ENCODE measurements at regions not wholly inside any gene's neighbourhood (a gene's known extent, or its start where the extent isn't known, plus 50 kb on each side); places are given as distances from the start of the nearest gene placed in this dataset.

DNA sequence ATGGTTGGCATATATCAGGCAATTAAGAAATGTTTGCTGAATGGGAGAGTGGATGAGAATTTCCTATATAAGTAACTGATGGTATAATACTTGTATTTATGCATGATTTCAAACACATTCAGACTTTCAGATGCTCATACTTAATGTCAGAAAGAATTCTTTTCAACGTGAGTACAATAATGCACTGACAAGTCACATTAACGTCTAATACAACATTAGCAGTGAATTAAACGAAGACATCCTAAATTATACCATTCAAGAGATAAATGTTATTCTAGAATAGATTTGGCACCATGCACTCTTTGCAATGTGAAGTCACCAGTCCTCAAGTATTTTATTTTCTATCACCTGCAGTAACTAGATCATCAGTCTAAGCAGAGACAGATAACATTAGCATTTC, 712.9 kb downstream of the TLE1 start:
- TF ChIP-seq CTCF (IDR thresholded peaks at IDR 0.05) (no peak), EP300 (IDR thresholded peaks at IDR 0.05; ENCODE audit: low read depth) (no peak)

Measured in transverse colon (tissue), 3 donors.